Kidney (tissue), 13 donors: ENCODE measurements at regions not wholly inside any gene's neighbourhood (a gene's known extent, or its start where the extent isn't known, plus 50 kb on each side); places are given as distances from the start of the nearest gene placed in this dataset.

ENCODE experiments used
- DNase-seq, 5 donors: peaks; one replicate each; pipeline ENCODE4 v3.0.0-alpha.2; 2013 to 2020
- FAIRE-seq: peaks from 2 replicates; lab custom pipeline; 2012; peaks lifted over from hg19 to GRCh38; lab: Jason Lieb, UNC
- H3K27ac ChIP-seq, 2 donors: one replicate each; pipeline ENCODE4 v1.7.0; 2013; ENCODE audit warnings: low read depth in 2 of 2, low read length in 2 of 2, inconsistent platforms in 1 of 2
- H3K27me3 ChIP-seq: one replicate; pipeline ENCODE4 v1.7.1; 2013; ENCODE audit warnings: low read length, inconsistent platforms; ENCODE audit not compliant: control insufficient read depth, insufficient read depth
- H3K36me3 ChIP-seq, 3 donors: one replicate each; pipeline versions ENCODE4 v1.7.0 to v1.7.1; 2013; ENCODE audit warnings: low read length in 3 of 3, control low read depth in 1 of 3, inconsistent platforms in 1 of 3; ENCODE audit not compliant: insufficient read depth in 3 of 3, control insufficient read depth in 2 of 3
- H3K4me1 ChIP-seq, 3 donors: one replicate each; pipeline versions ENCODE4 v1.7.0 to v1.7.1; 2013; ENCODE audit warnings: low read length in 3 of 3, inconsistent platforms in 1 of 3, low read depth in 1 of 3; ENCODE audit not compliant: control insufficient read depth in 2 of 3, insufficient read depth in 2 of 3
- H3K4me3 ChIP-seq, 3 donors: one replicate each; pipeline versions ENCODE4 v1.7.0 to v1.8.1; 2013; ENCODE audit warnings: low read length in 3 of 3, control low read depth in 1 of 3, inconsistent platforms in 1 of 3
- H3K9ac ChIP-seq, 3 donors: one replicate each; pipeline versions ENCODE4 v1.7.0 to v1.7.1; 2013; ENCODE audit warnings: low read length in 3 of 3, control low read depth in 1 of 3, inconsistent platforms in 1 of 3
- H3K9me3 ChIP-seq, 3 donors: one replicate each; pipeline versions ENCODE4 v1.7.0 to v1.7.1; 2013; ENCODE audit warnings: low read length in 3 of 3, control low read depth in 1 of 3, inconsistent platforms in 1 of 3; ENCODE audit not compliant: control insufficient read depth in 2 of 3, insufficient read depth in 1 of 3
- CTCF ChIP-seq: IDR thresholded peaks from 3 replicates; pipeline ENCODE4 v1.5.1; 2012; ENCODE audit warnings: mild to moderate bottlenecking, moderate library complexity, borderline replicate concordance; ENCODE audit not compliant: insufficient read depth; ENCODE audit errors: extremely low read depth
- intact Hi-C: fragments of 100-400 bp; cut with DNase I; formaldehyde crosslinking; loops from one replicate; pipeline ENCODE4 v1.11.1; 2022
- donor health status: control.
- donor health status: control.
- donor health status: control.
- donor health status: control.
- donor health status: control.
- donor health status: DM: yes; HTN: yes; CAD: no.
- donor health status: Normal renal cell carcinoma (clear cell type).

- TF ChIP-seq CTCF, result no peak
- H3K9me3 ChIP-seq, result no peaks in the 10 kb centered on the region
- no peaks in the 10 kb centered on the region for H3K36me3 ChIP-seq
- H3K4me3 ChIP-seq, result no peak overlapping the region
- DNase-seq (no peak), FAIRE-seq (no peak)
- no peaks in the 10 kb centered on the region for H3K27me3 ChIP-seq
- H3K9ac ChIP-seq, result no peak overlapping the region
- intact Hi-C loops, result no loop called here
- H3K4me1 ChIP-seq, result no peaks in the 10 kb centered on the region
- no peak overlapping the region for H3K27ac ChIP-seq
Observed at GRCh38 chr7:8923164-8923806, 489.9 kb downstream of the NXPH1 start.

GRCh38 chr7:8931906-8932646 lies 498.7 kb downstream of the NXPH1 start:
- Histone ChIP-seq H3K4me1 (no peaks in the 10 kb centered on the region), H3K36me3 (no peaks in the 10 kb centered on the region), H3K9me3 (peaks cover 0 to 5% (median 0%) of the 10 kb centered on the region in 3 donors), H3K4me3 (no peak overlapping the region), H3K27ac (no peak overlapping the region), H3K9ac (no peak overlapping the region), H3K27me3 (no peaks in the 10 kb centered on the region)
- FAIRE-seq (no peak), DNase-seq (no peak)
- intact Hi-C loops, result no loop called here
- TF ChIP-seq CTCF, result no peak

- no peak overlapping the region for H3K9ac ChIP-seq
- no peaks in the 10 kb centered on the region for H3K4me1 ChIP-seq
- no peaks in the 10 kb centered on the region for H3K27me3 ChIP-seq
- FAIRE-seq, result no peak
- H3K36me3 ChIP-seq, result no peaks in the 10 kb centered on the region
- no peak for DNase-seq
- peaks cover 0 to 5% (median 0%) of the 10 kb centered on the region in 3 donors for H3K9me3 ChIP-seq
- no peak overlapping the region for H3K4me3 ChIP-seq
- no peak overlapping the region for H3K27ac ChIP-seq
- TF ChIP-seq CTCF, result no peak
- intact Hi-C loops, result no loop called here
Observed at GRCh38 chr7:8932751-8933150, 499.3 kb downstream of the NXPH1 start.
